Neural progenitor cell (in vitro differentiated cells): ENCODE measurements at regions not wholly inside any gene's neighbourhood (a gene's known extent, or its start where the extent isn't known, plus 50 kb on each side); places are given as distances from the start of the nearest gene placed in this dataset.

Source experiments
- DNase-seq: peaks from one replicate; pipeline ENCODE4 v3.0.0-alpha.2; 2016; ENCODE audit warnings: low spot score
- H2AFZ ChIP-seq: fragments of 200-600 bp; sonication (generic); replicated peaks from 2 replicates; pipeline ENCODE4 v1.6.1; 2016; ENCODE audit warnings: antibody characterized with exemption
- H3F3A ChIP-seq: fragments of 200-600 bp; sonication (generic); 2 replicates; pipeline ENCODE4 v1.6.1; 2016; ENCODE audit warnings: antibody characterized with exemption, low read depth
- H3K27ac ChIP-seq: fragments of 200-600 bp; sonication (generic); 2 replicates; pipeline ENCODE4 v1.5.1; 2016; ENCODE audit warnings: mild to moderate bottlenecking
- H3K27me3 ChIP-seq: fragments of 200-600 bp; sonication (generic); 2 replicates; pipeline ENCODE4 v1.6.1; 2016; ENCODE audit warnings: mild to moderate bottlenecking, moderate library complexity
- H3K36me3 ChIP-seq: fragments of 200-600 bp; sonication (generic); 2 replicates; pipeline ENCODE4 v1.5.1; 2016
- H3K4me1 ChIP-seq: fragments of 200-600 bp; sonication (generic); 2 replicates; pipeline ENCODE4 v1.6.1; 2016; ENCODE audit warnings: mixed run types
- H3K4me2 ChIP-seq: fragments of 200-600 bp; sonication (generic); 2 replicates; pipeline ENCODE4 v1.6.1; 2016
- H3K4me3 ChIP-seq: fragments of 200-600 bp; sonication (generic); 2 replicates; pipeline ENCODE4 v1.5.1; 2016
- H3K79me2 ChIP-seq: fragments of 200-600 bp; sonication (generic); 2 replicates; pipeline ENCODE4 v1.6.1; 2016; ENCODE audit warnings: low read depth
- H3K9ac ChIP-seq: fragments of 200-600 bp; sonication (generic); 2 replicates; pipeline ENCODE4 v1.6.1; 2016
- H3K9me3 ChIP-seq: fragments of 200-600 bp; sonication (generic); 2 replicates; pipeline ENCODE4 v1.5.1; 2016; ENCODE audit warnings: low read depth
- H4K20me1 ChIP-seq: fragments of 200-600 bp; sonication (generic); 2 replicates; pipeline ENCODE4 v1.6.1; 2016; ENCODE audit warnings: low read depth
- H3K27ac Mint-ChIP-seq: 3 replicates; pipeline ENCODE4 v1.8.0; 2021; ENCODE audit warnings: mixed read lengths
- H3K27me3 Mint-ChIP-seq: 2 replicates; pipeline ENCODE4 v1.8.0; 2022; ENCODE audit warnings: low read depth, mild to moderate bottlenecking, inconsistent platforms, moderate library complexity, mixed read lengths; ENCODE audit not compliant: insufficient read depth
- H3K36me3 Mint-ChIP-seq: 3 replicates; pipeline ENCODE4 v1.8.0; 2021; ENCODE audit warnings: mixed read lengths
- H3K4me1 Mint-ChIP-seq: 3 replicates; pipeline ENCODE4 v1.8.0; 2021; ENCODE audit warnings: mixed read lengths
- H3K4me3 Mint-ChIP-seq: 3 replicates; pipeline ENCODE4 v1.8.0; 2021; ENCODE audit warnings: mild to moderate bottlenecking, moderate library complexity, mixed read lengths
- H3K9me3 Mint-ChIP-seq: 3 replicates; pipeline ENCODE4 v1.8.0; 2020; ENCODE audit warnings: mixed read lengths
- EZH2 ChIP-seq: fragments of 200-600 bp; sonication (generic); IDR thresholded peaks from 2 replicates; pipeline ENCODE4 v1.6.1; 2017; ENCODE audit warnings: antibody characterized with exemption, mild to moderate bottlenecking, moderate library complexity
- EZH2phosphoT487 ChIP-seq: fragments of 200-600 bp; sonication (generic); IDR thresholded peaks from 2 replicates; pipeline ENCODE4 v1.6.1; 2017; ENCODE audit warnings: antibody characterized with exemption
- TF ChIP-seq, protein P1 (sequence below): fragments of 200-600 bp; sonication (generic); IDR thresholded peaks from 2 replicates; pipeline ENCODE4 v1.5.1; 2017; ENCODE audit warnings: antibody characterized with exemption, mild to moderate bottlenecking

DNA sequence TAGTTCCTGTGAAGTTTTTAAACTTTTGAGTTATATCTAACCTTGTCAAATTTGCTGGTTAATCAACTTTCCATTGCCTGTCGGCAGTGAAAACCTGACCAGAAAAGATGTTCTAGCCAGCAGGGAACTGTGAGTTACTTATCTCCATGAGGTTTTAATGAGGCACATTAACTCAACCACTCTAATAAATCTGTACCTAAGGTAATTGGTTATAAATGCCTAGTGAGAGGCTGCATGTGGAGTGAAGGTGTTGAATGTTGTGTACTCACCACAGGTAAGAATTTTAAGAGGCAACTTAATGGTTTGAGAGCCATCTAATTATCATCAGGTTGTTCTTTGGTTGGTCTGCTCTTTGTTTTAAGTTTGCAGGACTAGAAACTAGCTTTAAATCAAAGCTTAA lies 138.4 kb upstream of the LHX8 start:
- no peak for DNase-seq
- H3K4me3 ChIP-seq, result no peak overlapping the region
- no peaks in the 10 kb centered on the region for H3K36me3 Mint-ChIP-seq

DNA sequence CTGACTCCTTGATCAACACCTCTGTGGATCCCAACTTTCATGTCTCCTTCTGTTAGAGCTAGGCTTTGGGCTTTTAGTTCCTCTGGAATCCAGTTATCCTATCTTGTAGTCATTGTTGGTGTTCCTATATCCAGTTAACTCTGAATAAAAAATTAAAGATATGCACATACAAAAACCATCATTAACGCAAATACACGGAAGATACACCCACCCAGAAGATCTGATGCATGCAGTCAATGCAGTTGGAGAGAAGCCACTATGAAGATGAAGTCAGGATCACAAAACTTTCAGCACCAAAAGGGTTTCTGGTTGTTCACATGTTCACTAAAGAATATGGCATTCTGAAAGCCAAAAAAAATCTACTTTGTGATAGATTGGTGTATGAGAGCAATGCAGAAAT lies 123.6 kb upstream of the LHX8 start:
- Histone ChIP-seq H4K20me1 (no peaks in the 10 kb centered on the region), H3K9ac (no peak overlapping the region), H3K4me3 (no peak overlapping the region), H3K36me3 (no peaks in the 10 kb centered on the region), H3K9me3 (no peaks in the 10 kb centered on the region), H3K27me3 (no peaks in the 10 kb centered on the region), H3K79me2 (no peaks in the 10 kb centered on the region), H3K4me1 (no peaks in the 10 kb centered on the region), H3K27ac (no peak overlapping the region), H3K4me2 (no peak overlapping the region), H2AFZ (no peak overlapping the region), H3F3A (no peaks in the 10 kb centered on the region)
- Mint-ChIP-seq H3K4me1 (no peaks in the 10 kb centered on the region), H3K27ac (no peak overlapping the region), H3K36me3 (no peaks in the 10 kb centered on the region), H3K4me3 (no peak overlapping the region), H3K9me3 (no peaks in the 10 kb centered on the region), H3K27me3 (no peaks in the 10 kb centered on the region)
- TF ChIP-seq EZH2phosphoT487 (no peak), EZH2 (no peak)
- TF ChIP-seq, protein P1, sequence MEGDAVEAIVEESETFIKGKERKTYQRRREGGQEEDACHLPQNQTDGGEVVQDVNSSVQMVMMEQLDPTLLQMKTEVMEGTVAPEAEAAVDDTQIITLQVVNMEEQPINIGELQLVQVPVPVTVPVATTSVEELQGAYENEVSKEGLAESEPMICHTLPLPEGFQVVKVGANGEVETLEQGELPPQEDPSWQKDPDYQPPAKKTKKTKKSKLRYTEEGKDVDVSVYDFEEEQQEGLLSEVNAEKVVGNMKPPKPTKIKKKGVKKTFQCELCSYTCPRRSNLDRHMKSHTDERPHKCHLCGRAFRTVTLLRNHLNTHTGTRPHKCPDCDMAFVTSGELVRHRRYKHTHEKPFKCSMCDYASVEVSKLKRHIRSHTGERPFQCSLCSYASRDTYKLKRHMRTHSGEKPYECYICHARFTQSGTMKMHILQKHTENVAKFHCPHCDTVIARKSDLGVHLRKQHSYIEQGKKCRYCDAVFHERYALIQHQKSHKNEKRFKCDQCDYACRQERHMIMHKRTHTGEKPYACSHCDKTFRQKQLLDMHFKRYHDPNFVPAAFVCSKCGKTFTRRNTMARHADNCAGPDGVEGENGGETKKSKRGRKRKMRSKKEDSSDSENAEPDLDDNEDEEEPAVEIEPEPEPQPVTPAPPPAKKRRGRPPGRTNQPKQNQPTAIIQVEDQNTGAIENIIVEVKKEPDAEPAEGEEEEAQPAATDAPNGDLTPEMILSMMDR, result no peak
- no peak for DNase-seq

More for the DNA sequence above, 138.4 kb upstream of the LHX8 start:
- Histone ChIP-seq H3K9ac (no peak overlapping the region), H3K9me3 (no peaks in the 10 kb centered on the region), H3K27me3 (no peaks in the 10 kb centered on the region), H3K27ac (no peak overlapping the region), H3K4me1 (no peaks in the 10 kb centered on the region), H3F3A (no peaks in the 10 kb centered on the region), H2AFZ (no peak overlapping the region), H3K79me2 (no peaks in the 10 kb centered on the region), H3K36me3 (no peaks in the 10 kb centered on the region), H4K20me1 (no peaks in the 10 kb centered on the region), H3K4me2 (no peak overlapping the region)
- H3K4me3 Mint-ChIP-seq, result no peak overlapping the region
- TF ChIP-seq EZH2, result no peak
- TF ChIP-seq, protein P1, result no peak
- TF ChIP-seq EZH2phosphoT487, result no peak
- H3K9me3 Mint-ChIP-seq, result no peaks in the 10 kb centered on the region
- H3K27ac Mint-ChIP-seq, result no peak overlapping the region
- no peaks in the 10 kb centered on the region for H3K27me3 Mint-ChIP-seq
- H3K4me1 Mint-ChIP-seq, result no peaks in the 10 kb centered on the region

DNA sequence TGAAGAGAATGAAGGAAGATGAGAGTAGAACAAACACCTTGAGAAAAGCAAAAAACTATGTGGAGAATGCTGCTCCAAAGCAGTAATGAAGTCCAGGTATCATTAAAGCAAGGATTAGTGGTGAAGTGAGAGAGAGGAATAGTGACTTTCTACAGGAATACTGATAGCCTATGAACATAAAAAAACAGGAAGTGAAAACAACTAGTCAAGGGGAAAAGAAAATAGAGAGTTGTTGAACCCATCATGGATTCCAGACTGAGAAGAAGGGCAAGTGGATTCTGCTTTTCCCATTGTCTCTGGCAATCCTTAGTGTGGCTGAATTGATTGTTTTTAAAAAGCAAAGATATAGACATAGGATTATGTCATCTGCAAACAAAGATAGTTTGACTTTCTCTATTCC lies 119.9 kb upstream of the LHX8 start:
- H3K36me3 ChIP-seq, result no peaks in the 10 kb centered on the region
- H4K20me1 ChIP-seq, result no peaks in the 10 kb centered on the region
- H3K27me3 ChIP-seq, result no peaks in the 10 kb centered on the region
- no peaks in the 10 kb centered on the region for H3K36me3 Mint-ChIP-seq
- no peaks in the 10 kb centered on the region for H3K4me1 Mint-ChIP-seq
- H3K4me3 Mint-ChIP-seq, result no peak overlapping the region
- H3K27me3 Mint-ChIP-seq, result no peaks in the 10 kb centered on the region
- TF ChIP-seq, protein P1, result no peak
- TF ChIP-seq EZH2 (no peak), EZH2phosphoT487 (no peak)
- no peak overlapping the region for H3K4me2 ChIP-seq
- no peak for DNase-seq
- no peaks in the 10 kb centered on the region for H3K9me3 Mint-ChIP-seq
- no peak overlapping the region for H3K9ac ChIP-seq
- H3K27ac ChIP-seq, result no peak overlapping the region
- H3K9me3 ChIP-seq, result no peaks in the 10 kb centered on the region
- no peak overlapping the region for H3K27ac Mint-ChIP-seq
- no peak overlapping the region for H2AFZ ChIP-seq
- no peaks in the 10 kb centered on the region for H3F3A ChIP-seq
- H3K4me1 ChIP-seq, result no peaks in the 10 kb centered on the region
- no peak overlapping the region for H3K4me3 ChIP-seq
- H3K79me2 ChIP-seq, result no peaks in the 10 kb centered on the region

DNA sequence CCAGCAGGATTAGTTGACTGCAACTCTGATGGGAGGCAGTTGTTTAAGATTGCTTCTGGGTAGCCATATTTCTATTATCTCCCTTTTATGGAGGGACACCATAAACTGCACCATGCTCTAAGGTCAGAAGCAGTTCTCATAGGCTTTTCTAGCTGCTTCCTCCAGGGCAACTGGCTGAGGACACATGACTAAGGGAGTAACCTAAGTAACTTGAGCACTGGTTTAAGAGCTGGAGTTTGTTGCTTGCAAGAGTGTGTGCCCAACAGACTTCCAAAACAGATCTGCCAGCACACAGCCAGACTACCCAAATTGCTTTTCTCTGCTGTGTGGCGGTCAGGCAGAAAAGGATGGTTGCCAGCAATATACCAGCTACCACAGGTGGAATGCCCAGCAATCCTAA lies 111.2 kb upstream of the LHX8 start:
- no peaks in the 10 kb centered on the region for H3K4me1 Mint-ChIP-seq
- H3K4me1 ChIP-seq, result no peaks in the 10 kb centered on the region
- no peak for DNase-seq
- TF ChIP-seq EZH2, result no peak
- TF ChIP-seq, protein P1, result no peak
- TF ChIP-seq EZH2phosphoT487, result no peak
- no peaks in the 10 kb centered on the region for H3K9me3 Mint-ChIP-seq
- no peak overlapping the region for H3K4me3 ChIP-seq
- H3F3A ChIP-seq, result no peaks in the 10 kb centered on the region
- H3K4me2 ChIP-seq, result no peak overlapping the region
- H3K4me3 Mint-ChIP-seq, result no peak overlapping the region
- H3K36me3 Mint-ChIP-seq, result no peaks in the 10 kb centered on the region
- no peaks in the 10 kb centered on the region for H3K9me3 ChIP-seq
- no peak overlapping the region for H3K9ac ChIP-seq
- H2AFZ ChIP-seq, result no peak overlapping the region
- no peaks in the 10 kb centered on the region for H3K27me3 Mint-ChIP-seq
- no peak overlapping the region for H3K27ac Mint-ChIP-seq
- no peaks in the 10 kb centered on the region for H3K79me2 ChIP-seq
- H3K27me3 ChIP-seq, result no peaks in the 10 kb centered on the region
- H4K20me1 ChIP-seq, result no peaks in the 10 kb centered on the region
- no peaks in the 10 kb centered on the region for H3K36me3 ChIP-seq
- no peak overlapping the region for H3K27ac ChIP-seq
